ENCODE measurements at regions not wholly inside any gene's neighbourhood (a gene's known extent, or its start where the extent isn't known, plus 50 kb on each side); places are given as distances from the start of the nearest gene placed in this dataset.

DNA sequence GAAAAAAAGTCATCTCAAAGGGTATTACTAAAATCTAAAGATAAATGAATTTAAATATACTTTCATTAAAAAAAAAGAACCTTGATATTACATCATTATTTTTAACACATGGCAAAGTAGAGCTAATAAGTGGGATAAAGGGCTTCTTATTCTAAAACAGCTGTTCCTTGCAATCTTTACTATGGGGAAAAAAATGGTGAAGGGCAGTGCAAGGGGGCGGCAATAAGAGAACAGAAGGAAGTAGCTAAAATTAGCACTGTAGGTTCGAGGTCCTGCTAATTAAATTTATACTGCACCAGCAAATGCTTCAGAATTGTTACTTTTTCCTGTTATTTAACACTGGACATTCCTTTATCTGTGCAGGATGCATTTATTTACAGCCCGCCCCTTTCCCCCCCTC lies 89.4 kb upstream of the HPF1 start:
- ChIA-PET POLR2A (ENCODE audit: low non-redundant PET) (no interaction called here), CTCF (no interaction called here)
- DNase-seq (ENCODE audit: low spot score), result no peak
- Histone ChIP-seq H3K36me3 (ENCODE audit: insufficient read depth, low read length, poor library complexity, severe bottlenecking) (no peaks in the 10 kb centered on the region), H3K9me3 (ENCODE audit: low read depth, low read length, poor library complexity, severe bottlenecking) (no peaks in the 10 kb centered on the region), H3K4me3 (ENCODE audit: low read depth, low read length, poor library complexity, severe bottlenecking) (no peak overlapping the region), H3K4me1 (ENCODE audit: insufficient read depth, low read length, poor library complexity, severe bottlenecking) (peaks cover 7% of the 10 kb centered on the region), H3K27me3 (replicated peaks; ENCODE audit: insufficient read depth, low read depth, low read length, poor library complexity) (no peaks in the 10 kb centered on the region), H3K27ac (ENCODE audit: low read depth, low read length, poor library complexity, severe bottlenecking) (no peak overlapping the region)
- intact Hi-C loops (cut with micrococcal nuclease; ENCODE audit: unreplicated experiment), result no loop called here
- no TSS peak for BruUV-seq (replicated peaks)
- TF ChIP-seq EZH2 (IDR thresholded peaks at IDR 0.05; ENCODE audit: borderline replicate concordance, low read depth, low read length, poor library complexity, severe bottlenecking), result no peak
- TF ChIP-seq, protein P1, sequence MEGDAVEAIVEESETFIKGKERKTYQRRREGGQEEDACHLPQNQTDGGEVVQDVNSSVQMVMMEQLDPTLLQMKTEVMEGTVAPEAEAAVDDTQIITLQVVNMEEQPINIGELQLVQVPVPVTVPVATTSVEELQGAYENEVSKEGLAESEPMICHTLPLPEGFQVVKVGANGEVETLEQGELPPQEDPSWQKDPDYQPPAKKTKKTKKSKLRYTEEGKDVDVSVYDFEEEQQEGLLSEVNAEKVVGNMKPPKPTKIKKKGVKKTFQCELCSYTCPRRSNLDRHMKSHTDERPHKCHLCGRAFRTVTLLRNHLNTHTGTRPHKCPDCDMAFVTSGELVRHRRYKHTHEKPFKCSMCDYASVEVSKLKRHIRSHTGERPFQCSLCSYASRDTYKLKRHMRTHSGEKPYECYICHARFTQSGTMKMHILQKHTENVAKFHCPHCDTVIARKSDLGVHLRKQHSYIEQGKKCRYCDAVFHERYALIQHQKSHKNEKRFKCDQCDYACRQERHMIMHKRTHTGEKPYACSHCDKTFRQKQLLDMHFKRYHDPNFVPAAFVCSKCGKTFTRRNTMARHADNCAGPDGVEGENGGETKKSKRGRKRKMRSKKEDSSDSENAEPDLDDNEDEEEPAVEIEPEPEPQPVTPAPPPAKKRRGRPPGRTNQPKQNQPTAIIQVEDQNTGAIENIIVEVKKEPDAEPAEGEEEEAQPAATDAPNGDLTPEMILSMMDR (conservative IDR thresholded peaks at IDR 0.05; ENCODE audit: low read depth, low read length), result no peak

DNA sequence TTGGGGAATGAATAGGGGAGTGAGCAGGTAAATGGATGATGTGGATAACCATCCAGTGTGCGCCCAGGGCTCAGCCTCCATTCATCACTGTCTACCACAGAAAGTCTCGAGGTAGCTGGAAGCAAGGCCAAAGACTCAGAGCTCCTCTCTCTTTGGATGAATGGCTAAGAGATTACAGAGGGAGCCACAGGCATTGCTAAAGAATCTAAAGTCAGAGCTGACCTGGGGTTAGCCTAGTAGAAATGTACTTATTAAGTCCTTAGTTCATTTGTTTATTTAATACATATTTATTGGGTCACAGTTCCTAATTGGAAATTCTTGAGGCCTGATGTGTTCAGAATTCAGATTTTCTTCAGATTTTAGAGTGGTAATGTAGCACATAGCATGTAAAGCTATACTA lies 88.7 kb upstream of the HPF1 start:
- BruUV-seq (replicated peaks), result no TSS peak
- intact Hi-C loops (cut with micrococcal nuclease; ENCODE audit: unreplicated experiment), result no loop called here
- ChIA-PET CTCF (no interaction called here), POLR2A (ENCODE audit: low non-redundant PET) (no interaction called here)
- Histone ChIP-seq H3K27me3 (replicated peaks; ENCODE audit: insufficient read depth, low read depth, low read length, poor library complexity) (no peaks in the 10 kb centered on the region), H3K4me1 (ENCODE audit: insufficient read depth, low read length, poor library complexity, severe bottlenecking) (peaks cover 7% of the 10 kb centered on the region), H3K36me3 (ENCODE audit: insufficient read depth, low read length, poor library complexity, severe bottlenecking) (no peaks in the 10 kb centered on the region), H3K9me3 (ENCODE audit: low read depth, low read length, poor library complexity, severe bottlenecking) (no peaks in the 10 kb centered on the region), H3K27ac (ENCODE audit: low read depth, low read length, poor library complexity, severe bottlenecking) (no peak overlapping the region), H3K4me3 (ENCODE audit: low read depth, low read length, poor library complexity, severe bottlenecking) (no peak overlapping the region)
- no peak for TF ChIP-seq EZH2 (IDR thresholded peaks at IDR 0.05; ENCODE audit: borderline replicate concordance, low read depth, low read length, poor library complexity, severe bottlenecking)
- TF ChIP-seq, protein P1 (conservative IDR thresholded peaks at IDR 0.05; ENCODE audit: low read depth, low read length), result no peak
- no peak for DNase-seq (ENCODE audit: low spot score)

DNA sequence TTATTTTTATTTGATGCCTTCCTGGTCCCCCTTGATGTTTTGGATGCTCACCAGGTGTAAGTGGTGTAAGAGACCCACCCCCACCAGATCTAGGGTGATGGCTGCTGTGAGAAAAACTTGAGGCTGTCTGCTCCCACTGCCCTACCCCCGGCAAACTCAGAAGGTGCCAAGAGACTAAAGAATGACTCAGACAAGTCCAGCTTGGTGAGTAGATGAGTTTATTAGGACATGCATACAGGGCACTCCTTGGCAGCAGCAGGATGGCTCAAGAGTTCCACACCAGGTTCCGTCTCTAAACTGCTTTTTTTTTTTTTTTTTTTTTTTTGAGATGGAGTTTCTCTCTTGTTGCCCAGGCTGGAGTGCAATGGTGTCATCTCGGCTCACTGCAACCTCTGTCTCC lies 84.0 kb upstream of the HPF1 start:
- intact Hi-C loops (cut with micrococcal nuclease; ENCODE audit: unreplicated experiment), result no loop called here
- DNase-seq (ENCODE audit: low spot score), result no peak

More for the DNA sequence above, 84.0 kb upstream of the HPF1 start:
- Histone ChIP-seq H3K9me3 (ENCODE audit: low read depth, low read length, poor library complexity, severe bottlenecking) (peaks cover 6% of the 10 kb centered on the region), H3K27me3 (replicated peaks; ENCODE audit: insufficient read depth, low read depth, low read length, poor library complexity) (no peaks in the 10 kb centered on the region), H3K27ac (ENCODE audit: low read depth, low read length, poor library complexity, severe bottlenecking) (no peak overlapping the region), H3K36me3 (ENCODE audit: insufficient read depth, low read length, poor library complexity, severe bottlenecking) (no peaks in the 10 kb centered on the region), H3K4me3 (ENCODE audit: low read depth, low read length, poor library complexity, severe bottlenecking) (no peak overlapping the region), H3K4me1 (ENCODE audit: insufficient read depth, low read length, poor library complexity, severe bottlenecking) (peaks cover 7% of the 10 kb centered on the region)
- TF ChIP-seq EZH2 (IDR thresholded peaks at IDR 0.05; ENCODE audit: borderline replicate concordance, low read depth, low read length, poor library complexity, severe bottlenecking), result no peak
- TF ChIP-seq, protein P1 (conservative IDR thresholded peaks at IDR 0.05; ENCODE audit: low read depth, low read length), result no peak
- no TSS peak for BruUV-seq (replicated peaks)
- POLR2A ChIA-PET (ENCODE audit: low non-redundant PET), result interaction anchor here (0.7 kb wide), 1 partner anchor 32 kb away, joined by 13 read pairs; no protein-coding TSS in a partner anchor
- CTCF ChIA-PET, result no interaction called here

Data from A673 (cell line).